HEK293 (cell line): ENCODE measurements at regions not wholly inside any gene's neighbourhood (a gene's known extent, or its start where the extent isn't known, plus 50 kb on each side); places are given as distances from the start of the nearest gene placed in this dataset.

ENCODE experiments used
- CTCF ChIA-PET: fragments of 350-600 bp; formaldehyde crosslinking; extraction: SDS; loops from one replicate; lab custom pipeline; 2021; ENCODE audit warnings: antibody characterized with exemption; lab: Yijun Ruan, JAX
- POLR2A ChIA-PET: fragments of 300-600 bp; formaldehyde crosslinking; extraction: SDS; loops from one replicate; lab custom pipeline; 2020; ENCODE audit warnings: antibody characterized with exemption, inconsistent platforms; lab: Yijun Ruan, JAX
- H3K27ac ChIP-seq: fragments of 200-500 bp; sonication (Bioruptor generic); 2 replicates; pipeline ENCODE4 v1.5.1; 2014; ENCODE audit warnings: low read depth, low read length, control low read depth, inconsistent platforms; ENCODE audit errors: extremely low read depth
- H3K36me3 ChIP-seq, 2 experiments: fragments of 200-500 bp in 1 of 2; sonication (Bioruptor generic) in 1 of 2; 1 replicate in 1 of 2; 2 replicates in 1 of 2; pipeline ENCODE4 v1.5.1; 2014 to 2017; ENCODE audit warnings: inconsistent platforms in 2 of 2, low read length in 2 of 2; ENCODE audit not compliant: control insufficient read depth in 2 of 2, insufficient read depth in 1 of 2
- H3K4me1 ChIP-seq: fragments of 200-500 bp; sonication (Bioruptor generic); 2 replicates; pipeline ENCODE4 v1.5.1; 2014; ENCODE audit warnings: mild to moderate bottlenecking, low read length, inconsistent platforms; ENCODE audit not compliant: control insufficient read depth, insufficient read depth
- H3K4me3 ChIP-seq: 2 replicates; pipeline ENCODE4 v1.5.1; 2011; ENCODE audit warnings: low read depth, mild to moderate bottlenecking, control low read depth, low read length, moderate library complexity
- H3K9me3 ChIP-seq: fragments of 200-500 bp; sonication (Bioruptor generic); 2 replicates; pipeline ENCODE4 v1.5.1; 2014; ENCODE audit warnings: low read depth, low read length, inconsistent platforms; ENCODE audit not compliant: control insufficient read depth, insufficient read depth
- KLF10 ChIP-seq: fragments of 450-650 bp; IDR thresholded peaks from 2 replicates; pipeline ENCODE4 v1.5.1; 2018; ENCODE audit warnings: missing biosample characterization, mild to moderate bottlenecking, missing genetic modification characterization
- KLF8 ChIP-seq: fragments of 450-650 bp; formaldehyde crosslinking; IDR thresholded peaks from 2 replicates; pipeline ENCODE4 v1.5.1; 2016; ENCODE audit warnings: missing biosample characterization, missing genetic modification characterization
- SALL2 ChIP-seq: fragments of 450-650 bp; formaldehyde crosslinking; IDR thresholded peaks from 2 replicates; pipeline ENCODE4 v1.5.0; 2017; ENCODE audit warnings: missing biosample characterization, mild to moderate bottlenecking, missing genetic modification characterization, borderline replicate concordance
- SCRT2 ChIP-seq: fragments of 450-650 bp; formaldehyde crosslinking; IDR thresholded peaks from 2 replicates; pipeline ENCODE4 v1.5.1; 2016; ENCODE audit warnings: missing biosample characterization, missing genetic modification characterization
- SETDB1 ChIP-seq: IDR thresholded peaks from one replicate; pipeline ENCODE4 v1.6.1; 2017; ENCODE audit warnings: mild to moderate bottlenecking, low read length, moderate library complexity, mixed read lengths; ENCODE audit not compliant: insufficient read length
- SP7 ChIP-seq: fragments of 450-650 bp; formaldehyde crosslinking; IDR thresholded peaks from 2 replicates; pipeline ENCODE4 v1.5.1; 2016; ENCODE audit warnings: missing biosample characterization, missing genetic modification characterization
- ZBTB20 ChIP-seq: fragments of 450-650 bp; formaldehyde crosslinking; IDR thresholded peaks from 2 replicates; pipeline ENCODE4 v1.5.1; 2016; ENCODE audit warnings: missing biosample characterization, missing genetic modification characterization
- ZBTB48 ChIP-seq: fragments of 450-650 bp; formaldehyde crosslinking; IDR thresholded peaks from 2 replicates; pipeline ENCODE4 v1.5.1; 2016; ENCODE audit warnings: missing biosample characterization, missing genetic modification characterization
- ZFP3 ChIP-seq: fragments of 450-650 bp; formaldehyde crosslinking; IDR thresholded peaks from 2 replicates; pipeline ENCODE4 v1.5.1; 2016; ENCODE audit warnings: low read depth, missing biosample characterization, missing genetic modification characterization
- ZIC2 ChIP-seq: fragments of 450-650 bp; formaldehyde crosslinking; IDR thresholded peaks from 2 replicates; pipeline ENCODE4 v1.5.1; 2016; ENCODE audit warnings: missing biosample characterization, missing genetic modification characterization
- ZNF155 ChIP-seq: fragments of 450-650 bp; formaldehyde crosslinking; IDR thresholded peaks from 2 replicates; pipeline ENCODE4 v1.5.1; 2016; ENCODE audit warnings: missing biosample characterization, missing genetic modification characterization
- ZNF16 ChIP-seq: fragments of 450-650 bp; formaldehyde crosslinking; IDR thresholded peaks from 2 replicates; pipeline ENCODE4 v1.5.1; 2016; ENCODE audit warnings: low read depth, missing biosample characterization, missing genetic modification characterization
- ZNF169 ChIP-seq: fragments of 450-650 bp; formaldehyde crosslinking; IDR thresholded peaks from 2 replicates; pipeline ENCODE4 v1.5.1; 2016; ENCODE audit warnings: missing biosample characterization, missing genetic modification characterization
- ZNF223 ChIP-seq: fragments of 450-650 bp; formaldehyde crosslinking; IDR thresholded peaks from 2 replicates; pipeline ENCODE4 v1.5.1; 2016; ENCODE audit warnings: missing biosample characterization, missing genetic modification characterization
- ZNF311 ChIP-seq: fragments of 450-650 bp; formaldehyde crosslinking; IDR thresholded peaks from 2 replicates; pipeline ENCODE4 v1.5.1; 2017; ENCODE audit warnings: missing biosample characterization, missing genetic modification characterization, borderline replicate concordance
- ZNF433 ChIP-seq: fragments of 450-650 bp; formaldehyde crosslinking; IDR thresholded peaks from 2 replicates; pipeline ENCODE4 v1.5.1; 2016; ENCODE audit warnings: missing biosample characterization, missing genetic modification characterization, low read depth
- ZNF473 ChIP-seq: fragments of 450-650 bp; formaldehyde crosslinking; IDR thresholded peaks from 2 replicates; pipeline ENCODE4 v1.5.1; 2017; ENCODE audit warnings: missing biosample characterization, missing genetic modification characterization
- ZNF514 ChIP-seq: fragments of 450-650 bp; formaldehyde crosslinking; IDR thresholded peaks from 2 replicates; pipeline ENCODE4 v1.5.1; 2016; ENCODE audit warnings: missing biosample characterization, missing genetic modification characterization
- ZNF549 ChIP-seq: fragments of 450-650 bp; IDR thresholded peaks from 2 replicates; pipeline ENCODE4 v1.5.1; 2018; ENCODE audit warnings: missing biosample characterization, missing genetic modification characterization, mild to moderate bottlenecking, inconsistent platforms, moderate library complexity
- ZNF558 ChIP-seq: fragments of 450-650 bp; formaldehyde crosslinking; IDR thresholded peaks from 2 replicates; pipeline ENCODE4 v1.5.1; 2016; ENCODE audit warnings: missing biosample characterization, missing genetic modification characterization
- ZNF624 ChIP-seq: fragments of 450-650 bp; formaldehyde crosslinking; IDR thresholded peaks from 2 replicates; pipeline ENCODE4 v1.5.1; 2017; ENCODE audit warnings: missing biosample characterization, missing genetic modification characterization
- ZNF677 ChIP-seq: fragments of 450-650 bp; IDR thresholded peaks from 2 replicates; pipeline ENCODE4 v1.5.0; 2018; ENCODE audit warnings: missing biosample characterization, mild to moderate bottlenecking, missing genetic modification characterization, moderate library complexity
- ZNF791 ChIP-seq: fragments of 450-650 bp; formaldehyde crosslinking; IDR thresholded peaks from 2 replicates; pipeline ENCODE4 v1.5.1; 2016; ENCODE audit warnings: missing biosample characterization, missing genetic modification characterization
- ZNF843 ChIP-seq: fragments of 450-650 bp; formaldehyde crosslinking; IDR thresholded peaks from 2 replicates; pipeline ENCODE4 v1.5.1; 2016; ENCODE audit warnings: missing biosample characterization, missing genetic modification characterization
- TF ChIP-seq, protein P1 (sequence below): fragments of 450-650 bp; formaldehyde crosslinking; IDR thresholded peaks from 2 replicates; pipeline ENCODE4 v1.5.1; 2017; ENCODE audit warnings: missing biosample characterization, missing genetic modification characterization
- TF ChIP-seq, protein P2 (sequence below): fragments of 450-650 bp; formaldehyde crosslinking; IDR thresholded peaks from 2 replicates; pipeline ENCODE4 v1.5.1; 2016; ENCODE audit warnings: missing biosample characterization, missing genetic modification characterization

DNA sequence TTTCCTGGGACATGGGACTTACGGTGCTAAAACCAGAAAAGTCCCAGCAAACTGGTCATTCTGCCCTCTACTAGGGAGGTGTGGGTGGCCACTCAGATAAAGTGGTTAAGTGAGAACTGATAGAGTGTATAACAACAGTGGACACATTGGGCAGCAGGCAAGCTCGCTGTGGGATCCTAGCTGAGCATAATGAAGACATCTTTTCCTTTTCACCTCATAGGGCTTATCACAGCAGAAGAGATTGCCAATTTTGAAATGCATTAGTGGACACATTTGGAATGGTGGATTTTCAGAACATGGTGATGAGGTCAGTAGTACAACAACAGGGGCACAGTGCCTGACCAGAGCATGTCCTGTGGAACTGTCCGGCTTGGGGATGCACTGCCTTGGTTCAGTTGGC, 477.1 kb upstream of the KIF2A start:
- no peak overlapping the region for H3K4me3 ChIP-seq
- H3K9me3 ChIP-seq, result no peaks in the 10 kb centered on the region
- H3K27ac ChIP-seq, result no peak overlapping the region
- ChIA-PET CTCF (no interaction called here), POLR2A (no interaction called here)
- TF ChIP-seq ZNF473 (tag by site-specific recombination) (no peak), KLF8 (tag by site-specific recombination) (no peak), ZNF433 (tag by site-specific recombination) (no peak), ZNF558 (tag by site-specific recombination) (no peak), ZNF677 (tag by site-specific recombination) (no peak), ZBTB48 (tag by site-specific recombination) (no peak), SCRT2 (tag by site-specific recombination) (no peak), SETDB1 (no peak), ZFP3 (tag by site-specific recombination) (no peak), ZNF16 (no peak), ZBTB20 (tag by site-specific recombination) (no peak), ZNF624 (no peak), ZNF311 (tag by site-specific recombination) (no peak)
- TF ChIP-seq, protein P1, sequence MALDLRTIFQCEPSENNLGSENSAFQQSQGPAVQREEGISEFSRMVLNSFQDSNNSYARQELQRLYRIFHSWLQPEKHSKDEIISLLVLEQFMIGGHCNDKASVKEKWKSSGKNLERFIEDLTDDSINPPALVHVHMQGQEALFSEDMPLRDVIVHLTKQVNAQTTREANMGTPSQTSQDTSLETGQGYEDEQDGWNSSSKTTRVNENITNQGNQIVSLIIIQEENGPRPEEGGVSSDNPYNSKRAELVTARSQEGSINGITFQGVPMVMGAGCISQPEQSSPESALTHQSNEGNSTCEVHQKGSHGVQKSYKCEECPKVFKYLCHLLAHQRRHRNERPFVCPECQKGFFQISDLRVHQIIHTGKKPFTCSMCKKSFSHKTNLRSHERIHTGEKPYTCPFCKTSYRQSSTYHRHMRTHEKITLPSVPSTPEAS (tag by site-specific recombination), result no peak
- TF ChIP-seq, all 188 proteins: peak for 0
- no peaks in the 10 kb centered on the region for H3K4me1 ChIP-seq
- no peaks in the 10 kb centered on the region for H3K36me3 ChIP-seq

GRCh38 chr5:61831736-61832135, 474.3 kb upstream of the KIF2A start:
- CTCF ChIA-PET, result no interaction called here
- H3K4me3 ChIP-seq, result no peak overlapping the region
- POLR2A ChIA-PET, result no interaction called here
- H3K9me3 ChIP-seq, result no peaks in the 10 kb centered on the region
- no peak for TF ChIP-seq KLF10
- TF ChIP-seq ZNF791 (tag by site-specific recombination), result no peak
- TF ChIP-seq ZIC2 (tag by site-specific recombination), result no peak
- no peak for TF ChIP-seq ZNF223 (tag by site-specific recombination)
- TF ChIP-seq ZNF169, result no peak
- no peak for TF ChIP-seq ZNF514 (tag by site-specific recombination)
- TF ChIP-seq ZNF843 (tag by site-specific recombination), result no peak
- no peak for TF ChIP-seq ZNF549 (tag by site-specific recombination)
- TF ChIP-seq SALL2, result no peak
- TF ChIP-seq ZFP3 (tag by site-specific recombination), result no peak
- no peaks in the 10 kb centered on the region for H3K36me3 ChIP-seq
- H3K27ac ChIP-seq, result no peak overlapping the region
- H3K4me1 ChIP-seq, result no peaks in the 10 kb centered on the region

DNA sequence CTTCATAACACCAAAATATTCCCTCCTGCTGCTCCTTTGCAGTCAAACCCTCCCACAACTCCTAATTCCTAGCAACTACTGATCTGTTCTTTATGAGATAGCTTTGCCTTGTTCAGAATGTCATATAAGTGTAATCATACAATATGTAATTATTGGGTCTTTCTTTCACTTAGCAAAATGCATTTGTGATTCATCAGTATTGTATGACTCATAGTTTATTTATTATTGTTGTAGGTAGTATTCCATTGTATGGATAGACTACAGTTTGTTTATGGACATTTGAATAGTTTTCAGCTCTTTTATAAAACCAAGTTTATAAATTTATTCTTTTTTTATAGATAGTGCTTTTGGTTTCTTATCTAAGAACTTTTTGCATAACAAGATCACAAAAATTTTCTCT, 468.2 kb upstream of the KIF2A start:
- H3K36me3 ChIP-seq, result no peaks in the 10 kb centered on the region
- ChIA-PET POLR2A (no interaction called here), CTCF (no interaction called here)
- no peaks in the 10 kb centered on the region for H3K4me1 ChIP-seq
- no peak overlapping the region for H3K27ac ChIP-seq
- H3K9me3 ChIP-seq, result no peaks in the 10 kb centered on the region
- H3K4me3 ChIP-seq, result no peak overlapping the region
- TF ChIP-seq, protein P2, sequence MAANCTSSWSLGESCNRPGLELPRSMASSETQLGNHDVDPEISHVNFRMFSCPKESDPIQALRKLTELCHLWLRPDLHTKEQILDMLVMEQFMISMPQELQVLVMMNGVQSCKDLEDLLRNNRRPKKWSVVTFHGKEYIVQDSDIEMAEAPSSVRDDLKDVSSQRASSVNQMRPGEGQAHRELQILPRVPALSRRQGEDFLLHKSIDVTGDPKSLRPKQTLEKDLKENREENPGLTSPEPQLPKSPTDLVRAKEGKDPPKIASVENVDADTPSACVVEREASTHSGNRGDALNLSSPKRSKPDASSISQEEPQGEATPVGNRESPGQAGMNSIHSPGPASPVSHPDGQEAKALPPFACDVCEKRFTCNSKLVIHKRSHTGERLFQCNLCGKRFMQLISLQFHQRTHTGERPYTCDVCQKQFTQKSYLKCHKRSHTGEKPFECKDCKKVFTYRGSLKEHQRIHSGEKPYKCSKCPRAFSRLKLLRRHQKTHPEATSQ (tag by site-specific recombination), result no peak
- TF ChIP-seq SP7 (tag by site-specific recombination) (0 out of 2 replicates have a peak, but pooled peaks have one; percentile 35), ZNF155 (tag by site-specific recombination) (no peak)
